Adrenal gland (tissue), 5 donors: ENCODE measurements at regions not wholly inside any gene's neighbourhood (a gene's known extent, or its start where the extent isn't known, plus 50 kb on each side); places are given as distances from the start of the nearest gene placed in this dataset.
"Not testable (repeated sequence)": the region's sequence is repeated elsewhere in the genome, so short reads cannot be mapped to it uniquely, and the experiment has no call there.

Source experiments
- CTCF ChIP-seq, 6 experiments: fragments of 450-650 bp in 4 of 6; fragments of 200-600 bp in 2 of 6; sonication (generic) in 1 of 6; IDR thresholded peaks; 1 replicate in 5 of 6; 2 replicates in 1 of 6; pipeline versions ENCODE4 v1.5.1 to v1.8.0; 2016 to 2021; ENCODE audit warnings: antibody characterized with exemption in 6 of 6, mild to moderate bottlenecking in 2 of 6, moderate library complexity in 1 of 6
- POLR2A ChIP-seq, 2 donors: fragments of 450-650 bp; IDR thresholded peaks; one replicate each; pipeline ENCODE4 v1.6.1; 2017; ENCODE audit warnings: antibody characterized with exemption in 2 of 2, mild to moderate bottlenecking in 2 of 2, moderate library complexity in 1 of 2
- donor health status: DM: no; HTN: no; CAD: no.

GRCh38 chr2:116190684-116191083 lies 1623.8 kb upstream of the DDX18 start:
- TF ChIP-seq CTCF, POLR2A (IDR thresholded peaks at IDR 0.05): not testable (repeated sequence)
